ENCODE measurements at regions not wholly inside any gene's neighbourhood (a gene's known extent, or its start where the extent isn't known, plus 50 kb on each side); places are given as distances from the start of the nearest gene placed in this dataset.

- TF ChIP-seq POLR2A (IDR thresholded peaks at IDR 0.05; ENCODE audit: low read depth): no peak
- no peak for TF ChIP-seq CTCF (IDR thresholded peaks at IDR 0.05)
- TF ChIP-seq POLR2AphosphoS5 (IDR thresholded peaks at IDR 0.05): no peak
These were observed 172.5 kb upstream of the TMEM45B start for GRCh38 chr11:129643031-129643721.

Measured in esophagus muscularis mucosa (tissue), 3 donors.